Renal cortical epithelial cell (primary cell): ENCODE measurements at regions not wholly inside any gene's neighbourhood (a gene's known extent, or its start where the extent isn't known, plus 50 kb on each side); places are given as distances from the start of the nearest gene placed in this dataset.

Experiments
- DNase-seq: peaks from one replicate; pipeline ENCODE4 v3.0.0-alpha.2; 2011; ENCODE audit warnings: low read depth

DNA sequence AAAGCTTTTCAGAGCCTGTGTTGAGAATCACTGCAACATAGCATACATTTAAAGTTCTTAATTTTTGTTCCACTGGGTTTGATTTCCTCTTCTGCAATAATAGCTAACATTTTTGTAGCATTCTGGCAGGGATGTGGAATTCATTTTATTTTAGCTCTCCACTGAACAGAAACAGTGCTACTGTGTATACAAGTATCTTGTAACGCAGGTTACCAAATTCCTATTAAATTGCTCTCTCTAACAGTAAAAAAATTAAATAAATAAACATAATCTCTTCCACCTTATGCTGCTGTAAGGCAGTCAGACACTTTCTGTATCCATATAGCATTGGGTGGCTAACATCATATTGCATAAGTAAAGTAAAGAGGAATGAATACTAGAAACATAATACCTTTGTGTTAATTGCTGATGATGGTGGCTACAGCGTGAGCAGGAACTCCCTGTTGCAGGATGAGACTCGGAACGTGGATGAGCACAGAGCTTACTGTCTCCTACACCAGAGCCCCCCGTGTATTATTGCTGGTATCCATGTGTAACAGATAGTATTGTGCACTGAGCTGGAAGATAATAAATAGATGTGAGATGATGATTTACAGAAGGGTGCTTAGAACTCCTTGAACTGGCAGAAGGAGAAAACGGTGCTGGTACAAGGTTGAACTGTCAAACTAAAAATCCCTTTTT lies 276.9 kb upstream of the SNX7 start:
- DNase-seq, result no peak

GRCh38 chr1:98382986-98383740 lies 278.4 kb upstream of the SNX7 start:
- DNase-seq, result no peak

- DNase-seq, result no peak
Observed at GRCh38 chr1:98382586-98382985, 278.9 kb upstream of the SNX7 start.

- no peak for DNase-seq
Observed at GRCh38 chr1:98374098-98374497, 287.4 kb upstream of the SNX7 start.

DNA sequence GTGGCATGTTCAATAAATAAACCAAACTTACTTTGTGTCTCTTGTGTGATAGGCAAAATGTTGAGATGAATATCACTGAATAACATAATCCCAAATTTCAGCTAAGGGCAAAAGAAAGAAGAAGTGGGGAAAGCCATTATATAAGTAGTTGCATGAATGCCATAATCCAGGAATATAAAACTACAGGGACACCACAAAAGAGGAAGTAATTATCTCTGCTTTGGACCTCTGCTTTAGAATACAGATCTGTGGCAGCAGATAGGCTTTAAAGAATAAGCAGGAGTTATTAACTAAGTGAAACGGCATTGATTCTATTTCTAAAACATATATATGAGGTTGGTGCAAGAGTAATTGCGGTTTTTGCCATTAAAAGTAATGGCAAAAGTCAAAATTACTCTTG lies 288.5 kb upstream of the SNX7 start:
- no peak for DNase-seq

GRCh38 chr1:98371764-98372163 lies 289.8 kb upstream of the SNX7 start:
- DNase-seq, result no peak

DNA sequence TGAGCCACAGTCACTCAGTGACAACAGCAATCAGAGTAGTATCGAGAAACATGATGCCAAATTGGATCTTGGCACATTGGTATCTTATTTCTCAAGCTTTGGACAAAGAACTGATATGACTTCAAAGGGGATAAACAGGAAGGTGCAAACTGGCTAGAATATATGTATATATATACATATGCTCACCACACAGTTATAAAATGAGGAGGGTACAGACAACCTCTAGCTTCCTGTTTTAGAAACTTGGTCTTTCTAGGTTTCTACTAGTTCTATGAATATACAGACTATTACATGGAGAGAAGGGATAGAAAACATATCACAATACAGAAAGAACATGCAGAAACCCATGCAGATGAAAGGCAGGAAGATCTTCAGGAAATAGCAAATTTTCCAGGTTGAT lies 292.1 kb upstream of the SNX7 start:
- no peak for DNase-seq

GRCh38 chr1:98368995-98369394 lies 292.5 kb upstream of the SNX7 start:
- DNase-seq, result peak; percentile 56

DNA sequence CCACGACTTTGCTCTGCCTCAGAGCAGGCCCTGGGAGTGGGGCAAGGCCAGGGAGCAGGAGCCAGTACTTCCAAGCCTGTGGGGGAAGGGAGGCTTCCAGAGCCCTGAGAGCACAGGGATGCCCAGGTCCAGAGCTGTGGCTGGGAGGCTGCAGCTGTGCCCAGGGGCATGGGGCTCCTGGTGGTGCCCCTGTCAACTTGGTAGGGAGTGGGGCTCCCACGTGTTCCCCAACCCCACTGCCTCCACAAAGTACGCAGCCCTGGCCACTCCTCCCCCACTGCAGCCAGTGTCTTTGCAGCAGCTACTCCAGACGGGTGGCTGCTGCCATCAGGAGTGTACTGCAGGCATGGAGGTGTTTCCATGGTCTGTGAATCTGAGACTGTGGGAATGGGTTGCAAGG lies 294.1 kb upstream of the SNX7 start:
- no peak for DNase-seq

DNA sequence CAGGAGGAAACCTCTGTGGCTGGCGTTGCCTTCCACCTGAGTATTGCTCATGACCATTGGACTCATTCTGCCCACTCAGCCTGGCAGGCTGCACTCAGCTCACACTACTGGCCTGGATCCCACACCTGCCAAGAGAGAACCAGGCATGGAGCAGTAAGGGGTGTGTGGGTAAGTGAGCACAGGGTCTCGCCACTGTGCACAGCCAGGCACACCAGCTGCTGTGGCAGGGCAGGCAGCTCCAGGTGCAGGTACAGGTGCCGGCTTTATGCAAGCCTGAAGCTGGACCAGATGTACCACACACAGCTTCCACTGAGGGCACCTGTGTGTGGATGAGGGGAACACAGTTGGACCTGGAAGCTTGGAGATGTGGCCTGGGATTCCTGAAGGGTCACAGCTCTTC lies 295.2 kb upstream of the SNX7 start:
- DNase-seq, result no peak

DNA sequence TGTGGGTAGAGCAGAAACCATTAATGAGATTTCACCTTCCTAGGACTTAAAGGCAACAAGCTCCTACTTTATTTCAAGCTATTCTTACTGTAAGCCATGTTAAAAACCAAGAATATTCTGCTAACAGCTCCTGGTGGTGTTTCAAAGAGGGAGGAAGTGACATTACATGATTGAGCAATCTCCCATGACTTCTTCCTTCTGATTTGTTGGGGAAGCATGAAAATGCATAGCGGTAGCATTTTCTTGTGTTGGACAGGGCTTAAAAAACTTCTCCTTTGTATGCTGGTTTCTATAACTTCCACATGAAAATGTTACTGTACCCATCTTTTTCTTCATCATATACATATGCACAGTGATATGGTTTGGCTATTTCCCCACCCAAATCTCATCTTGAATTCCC lies 297.0 kb upstream of the SNX7 start:
- DNase-seq, result no peak

GRCh38 chr1:98360864-98361263 lies 300.7 kb upstream of the SNX7 start:
- DNase-seq, result no peak

- peak; percentile 61 for DNase-seq
Observed at GRCh38 chr1:98355656-98356383, 305.7 kb upstream of the SNX7 start.

DNA sequence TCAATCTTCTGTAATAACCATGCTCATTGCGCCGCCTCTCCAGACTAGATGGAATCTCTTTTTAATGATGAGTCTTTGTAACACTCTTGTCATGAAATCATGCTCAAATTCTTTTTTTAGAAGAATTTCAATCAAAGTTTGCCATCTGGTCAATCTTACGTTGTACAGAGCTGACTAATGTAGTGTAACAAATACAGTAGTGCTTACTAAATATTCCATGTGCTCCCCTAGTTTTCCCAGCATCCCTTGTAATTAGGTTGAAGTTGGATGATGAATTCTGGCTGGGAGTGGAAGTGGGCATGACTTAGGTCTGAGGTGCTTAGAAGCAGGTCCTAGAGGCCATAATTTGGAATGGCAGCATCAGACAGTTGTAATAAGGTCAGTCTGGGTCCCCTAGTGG lies 309.1 kb upstream of the SNX7 start:
- no peak for DNase-seq

DNA sequence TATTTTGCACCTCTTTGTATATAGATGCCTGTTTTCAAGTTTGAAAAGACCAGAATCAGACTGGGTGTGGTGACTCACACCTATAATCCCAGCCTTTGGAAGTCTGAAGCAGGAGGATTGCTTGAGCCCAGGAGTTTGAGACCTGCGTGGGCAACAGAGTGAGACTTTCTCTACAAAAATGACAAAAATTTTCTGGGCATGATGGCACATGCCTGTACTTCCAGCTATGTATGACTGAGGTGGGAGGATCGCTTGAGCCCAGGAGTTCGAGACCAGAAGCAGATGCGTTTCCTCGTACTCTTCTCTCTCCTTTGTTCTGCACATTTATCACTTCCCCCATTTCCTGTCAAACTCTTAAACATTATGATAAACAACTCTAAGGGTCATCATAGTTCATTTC lies 310.0 kb upstream of the SNX7 start:
- DNase-seq, result no peak

DNA sequence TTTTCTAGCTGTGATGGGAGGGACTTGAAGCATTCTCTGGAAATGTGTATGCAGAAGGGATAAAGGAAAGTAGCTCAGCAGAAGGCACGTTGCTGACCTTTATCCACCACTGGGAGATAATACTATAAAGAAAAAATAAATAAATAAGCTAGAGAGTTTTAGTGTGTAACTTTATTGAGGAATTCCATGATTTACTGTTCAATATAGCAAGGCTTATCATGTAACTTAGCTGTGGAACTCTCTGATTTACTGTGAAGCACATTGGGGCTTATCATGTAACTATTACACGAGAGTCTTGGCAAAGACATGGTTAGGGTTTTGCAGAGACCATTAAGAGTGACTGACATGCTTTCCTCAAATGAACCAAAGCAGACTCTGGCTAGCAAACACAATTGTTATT lies 316.1 kb upstream of the SNX7 start:
- DNase-seq, result no peak

DNA sequence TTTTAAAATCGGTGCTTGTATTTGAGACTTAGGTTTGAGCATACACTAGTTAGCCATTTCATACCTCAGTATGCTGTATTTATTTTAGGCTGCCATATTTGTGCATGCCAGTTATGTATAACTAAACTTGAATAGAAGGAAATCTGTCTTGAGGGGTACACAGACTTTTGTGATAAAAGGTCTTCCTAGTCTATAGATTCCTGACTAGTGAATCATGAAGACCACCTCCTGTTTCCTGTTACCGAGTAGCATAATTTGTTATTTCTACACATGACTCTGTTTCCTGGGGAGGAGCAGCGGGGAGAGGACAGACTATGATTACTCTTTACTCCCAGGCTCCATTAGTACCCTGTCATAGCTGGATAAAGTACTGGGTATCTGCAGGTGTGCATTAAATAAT lies 316.8 kb upstream of the SNX7 start:
- DNase-seq, result no peak

DNA sequence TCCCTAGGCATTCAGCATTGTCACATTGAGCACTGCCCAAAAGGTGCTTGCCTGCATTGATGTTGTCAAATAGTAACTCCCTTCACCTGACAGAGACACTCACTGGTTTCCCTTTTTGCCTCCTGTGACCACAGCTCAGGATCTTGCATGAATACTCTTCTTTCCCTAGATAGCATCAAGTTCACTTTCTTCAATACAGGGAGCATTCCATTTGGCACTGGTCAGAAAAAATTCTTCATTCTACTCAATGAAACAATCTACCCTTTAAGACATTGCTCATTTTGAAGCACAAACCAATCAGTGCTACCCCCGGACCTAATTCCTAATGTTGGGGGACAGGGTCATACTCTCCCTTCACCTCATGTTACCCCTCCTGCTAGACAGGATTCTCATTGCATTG lies 319.0 kb upstream of the SNX7 start:
- peak; percentile 22 for DNase-seq

DNA sequence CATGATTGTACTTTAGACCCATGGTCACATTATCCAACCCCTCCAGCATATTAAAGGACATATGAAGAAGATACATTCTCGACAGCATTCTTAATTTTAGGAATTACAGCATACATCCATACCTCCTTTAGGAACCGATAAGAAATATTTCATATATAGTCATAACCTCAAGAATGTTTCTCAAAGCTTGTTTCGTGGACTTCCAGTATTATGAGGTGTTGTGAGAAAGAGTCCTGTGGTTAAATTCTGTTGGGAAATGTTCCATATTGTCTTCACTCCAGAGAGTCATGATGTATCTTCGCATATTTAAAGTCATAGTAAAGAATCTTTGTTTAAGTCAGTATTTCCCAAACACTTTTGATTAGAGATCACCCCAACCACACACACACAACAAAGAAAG lies 321.0 kb upstream of the SNX7 start:
- no peak for DNase-seq

DNA sequence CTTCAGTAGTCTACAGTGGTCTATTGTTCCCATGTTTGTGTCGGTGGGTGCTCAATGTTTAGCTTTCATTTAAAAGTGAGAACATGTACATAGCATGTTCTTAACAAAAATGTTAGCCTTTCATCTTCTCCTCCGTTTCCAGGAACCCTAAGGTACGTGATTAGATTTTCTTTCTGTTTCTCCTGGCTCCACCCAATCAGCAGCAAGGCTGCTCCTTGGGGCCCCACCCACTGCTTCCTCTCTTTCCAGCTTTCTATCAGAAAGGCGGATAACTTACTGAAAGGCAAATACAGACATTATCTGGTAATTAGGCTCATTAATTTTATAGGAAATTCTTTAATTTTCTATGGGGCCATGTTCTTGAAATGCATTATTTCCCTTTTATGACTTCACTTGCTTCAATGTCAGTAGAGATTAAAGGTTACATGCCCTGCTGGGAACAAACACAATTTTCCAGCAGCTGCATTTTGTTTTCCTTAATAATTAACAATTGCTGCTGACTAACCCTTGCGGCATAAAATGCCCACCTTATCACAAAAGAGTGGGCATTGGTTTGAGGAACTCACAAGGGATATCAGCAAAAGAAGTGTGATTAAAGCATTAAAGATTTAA lies 324.9 kb upstream of the SNX7 start:
- peak; percentile 79 for DNase-seq

DNA sequence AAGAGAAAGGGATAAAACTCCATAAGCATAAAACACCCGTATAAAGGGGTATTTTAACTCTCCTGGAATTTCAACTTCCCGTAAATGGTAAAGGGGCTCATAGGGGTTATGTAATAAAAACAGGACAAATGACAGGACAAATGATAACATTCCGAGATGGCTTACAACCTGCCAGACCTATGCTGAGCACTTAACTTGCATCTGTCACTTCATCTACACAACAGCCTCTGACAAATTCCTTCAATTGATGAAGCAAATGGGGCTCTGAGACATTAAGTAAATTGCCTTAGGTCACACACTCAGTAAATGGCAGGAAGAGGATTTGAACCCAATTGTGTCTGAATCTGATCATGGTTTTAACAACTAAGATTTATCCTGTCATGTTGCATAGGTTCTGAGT lies 327.6 kb upstream of the SNX7 start:
- no peak for DNase-seq

GRCh38 chr1:98333406-98333805 lies 328.1 kb upstream of the SNX7 start:
- DNase-seq, result no peak
